Small intestine (tissue), 7 donors: ENCODE measurements at regions not wholly inside any gene's neighbourhood (a gene's known extent, or its start where the extent isn't known, plus 50 kb on each side); places are given as distances from the start of the nearest gene placed in this dataset.
A peak's percentile ranks its signal among the peaks of the same experiment; 100 is the strongest.
"Not testable (repeated sequence)": the region's sequence is repeated elsewhere in the genome, so short reads cannot be mapped to it uniquely, and the experiment has no call there.

Source experiments
- DNase-seq, 2 donors: peaks; one replicate each; pipeline versions ENCODE4 v3.0.0 to v3.0.0-alpha.2; 2013
- FAIRE-seq: peaks from 2 replicates; lab custom pipeline; 2012; peaks lifted over from hg19 to GRCh38; lab: Jason Lieb, UNC
- H3K27ac ChIP-seq, 3 donors: one replicate each; pipeline ENCODE4 v1.5.1; 2013; ENCODE audit warnings: low read length in 2 of 3, mild to moderate bottlenecking in 2 of 3, control low read depth in 1 of 3, inconsistent platforms in 1 of 3, low read depth in 1 of 3, moderate library complexity in 1 of 3
- H3K27me3 ChIP-seq, 3 donors: one replicate each; pipeline ENCODE4 v1.6.1; 2013; ENCODE audit warnings: low read length in 3 of 3, inconsistent platforms in 1 of 3; ENCODE audit not compliant: control insufficient read depth in 3 of 3, insufficient read depth in 3 of 3
- H3K36me3 ChIP-seq, 3 donors: one replicate each; pipeline ENCODE4 v1.6.1; 2013; ENCODE audit warnings: low read length in 3 of 3, inconsistent platforms in 1 of 3, low read depth in 1 of 3, mild to moderate bottlenecking in 1 of 3, moderate library complexity in 1 of 3; ENCODE audit not compliant: control insufficient read depth in 3 of 3, insufficient read depth in 2 of 3
- H3K4me1 ChIP-seq, 3 donors: one replicate each; pipeline ENCODE4 v1.6.1; 2013; ENCODE audit warnings: low read length in 2 of 3, inconsistent platforms in 1 of 3, low read depth in 1 of 3, mild to moderate bottlenecking in 1 of 3, moderate library complexity in 1 of 3; ENCODE audit not compliant: control insufficient read depth in 3 of 3, insufficient read depth in 2 of 3
- H3K4me3 ChIP-seq, 3 donors: one replicate each; pipeline ENCODE4 v1.5.1; 2013; ENCODE audit warnings: low read length in 3 of 3, control low read depth in 1 of 3, inconsistent platforms in 1 of 3, low read depth in 1 of 3, mild to moderate bottlenecking in 1 of 3, moderate library complexity in 1 of 3
- H3K9me3 ChIP-seq, 2 donors: one replicate each; pipeline ENCODE4 v1.6.1; 2013; ENCODE audit warnings: low read depth in 1 of 2, low read length in 1 of 2; ENCODE audit not compliant: control insufficient read depth in 2 of 2, insufficient read depth in 1 of 2
- WGBS, 3 donors: extraction: QIAGEN DNeasy Blood & Tissue Kit; methylation state at CpG; one replicate each; pipeline ENCODE4 v1.1.7; 2013; 5-methylcytosine and 5-hydroxymethylcytosine counted together
- donor health status: healthy with polysubstance abuse.
- donor health status: control.
- donor health status: control.
- donor health status: Bipolar disorder and iron deficiency.
- donor health status: healthy.

GRCh38 chr9:31326883-31327282 lies 1057.6 kb upstream of the ACO1 start:
- not testable (repeated sequence) for FAIRE-seq

DNA sequence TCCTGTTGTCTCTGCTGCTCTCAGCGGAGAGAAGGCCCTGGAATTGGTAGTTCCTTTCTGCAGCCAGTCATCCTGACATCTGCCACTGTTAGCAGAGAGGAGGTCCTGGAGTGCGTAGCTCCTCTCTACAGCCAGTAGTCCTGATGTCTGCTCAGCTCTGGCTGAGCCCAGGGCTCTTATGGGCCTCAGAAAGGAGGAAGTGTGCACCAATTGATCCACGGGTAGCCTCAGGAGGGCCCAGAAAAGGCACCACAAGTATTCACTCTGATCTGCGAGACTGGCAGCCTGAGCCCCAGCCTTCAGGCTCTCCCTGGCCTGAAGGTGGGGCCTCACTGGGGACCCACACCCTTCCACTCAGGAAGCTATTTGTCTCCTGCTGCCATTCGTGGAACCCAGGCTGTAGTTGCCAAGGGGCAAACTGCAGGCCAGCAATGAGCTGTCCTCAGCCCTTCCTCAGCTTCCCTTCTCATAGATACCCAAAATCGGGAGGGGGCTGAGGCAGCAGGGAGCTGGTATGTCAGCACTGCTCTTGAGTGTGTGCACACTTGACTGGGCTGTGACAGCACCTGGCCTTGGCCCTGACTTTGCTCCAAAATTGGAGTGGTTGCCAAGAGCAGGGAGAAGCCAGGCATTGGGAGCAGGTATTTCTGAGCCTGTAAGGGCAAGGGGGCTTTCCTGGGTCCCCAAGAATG lies 1049.5 kb upstream of the ACO1 start:
- H3K4me1 ChIP-seq: no peaks in the 10 kb centered on the region
- no peaks in the 10 kb centered on the region for H3K27me3 ChIP-seq
- no peak for FAIRE-seq
- WGBS, 3 donors: 69 to 81% (median 78%) methylated on average over 6 of the region's 6 CpGs
- peaks cover 0 to 9% of the 10 kb centered on the region in 2 donors for H3K9me3 ChIP-seq
- H3K36me3 ChIP-seq: no peaks in the 10 kb centered on the region
- H3K4me3 ChIP-seq: no peak overlapping the region
- H3K27ac ChIP-seq: peak overlapping the region in 1 of 3 donors; percentile 75
- DNase-seq: no peak

More at GRCh38 chr9:31326883-31327282, 1057.6 kb upstream of the ACO1 start:
- not testable (repeated sequence) for H3K4me1 ChIP-seq, H3K9me3 ChIP-seq, H3K36me3 ChIP-seq, H3K27me3 ChIP-seq, H3K4me3 ChIP-seq, H3K27ac ChIP-seq, DNase-seq
- WGBS, 3 donors: 86 to 94% (median 89%) methylated on average over 12 of the region's 12 CpGs

GRCh38 chr9:31335529-31336234 lies 1048.8 kb upstream of the ACO1 start:
- Histone ChIP-seq H3K4me1 (no peaks in the 10 kb centered on the region), H3K27me3 (no peaks in the 10 kb centered on the region), H3K27ac (peak overlapping the region in 1 of 3 donors; percentile 75), H3K36me3 (no peaks in the 10 kb centered on the region), H3K4me3 (no peak overlapping the region), H3K9me3 (peaks cover 0 to 9% of the 10 kb centered on the region in 2 donors)
- DNase-seq (peak in 1 of 2 donors; percentile 43), FAIRE-seq (no peak)
- WGBS, 3 donors: 64 to 67% (median 66%) methylated on average over 4 of the region's 4 CpGs

DNA sequence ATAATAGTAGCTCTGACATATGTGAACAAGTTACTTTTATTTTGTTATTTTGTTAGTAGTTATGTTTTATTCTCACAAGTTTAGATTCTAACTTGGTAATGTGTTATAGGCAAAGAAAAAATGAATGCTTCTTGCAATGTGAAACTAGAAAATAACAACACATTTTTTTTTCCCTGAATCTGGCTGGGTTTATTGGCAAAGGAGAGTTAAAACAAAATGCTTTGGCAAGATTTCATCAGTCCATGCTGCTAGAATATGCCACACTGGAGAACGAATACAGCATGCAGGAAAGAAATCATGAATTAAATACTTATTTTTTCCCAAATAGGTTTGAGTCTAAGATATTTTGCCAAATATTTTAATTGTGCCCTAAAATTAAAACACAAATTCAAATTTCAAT lies 1048.1 kb upstream of the ACO1 start:
- peaks cover 0 to 9% of the 10 kb centered on the region in 2 donors for H3K9me3 ChIP-seq
- H3K4me3 ChIP-seq: no peak overlapping the region
- FAIRE-seq: no peak
- H3K36me3 ChIP-seq: no peaks in the 10 kb centered on the region
- no peak for DNase-seq
- H3K4me1 ChIP-seq: no peaks in the 10 kb centered on the region
- H3K27ac ChIP-seq: no peak overlapping the region
- 39 to 75% (median 62%) methylated on average over 1 of the region's 1 CpG for WGBS, 3 donors
- H3K27me3 ChIP-seq: no peaks in the 10 kb centered on the region

- Histone ChIP-seq H3K9me3 (peaks cover 0 to 9% of the 10 kb centered on the region in 2 donors), H3K4me1 (no peaks in the 10 kb centered on the region), H3K27me3 (no peaks in the 10 kb centered on the region), H3K36me3 (no peaks in the 10 kb centered on the region), H3K27ac (no peak overlapping the region), H3K4me3 (no peak overlapping the region)
- FAIRE-seq: no peak
- WGBS, 3 donors: 82 to 97% (median 93%) methylated on average over 1 of the region's 1 CpG
- DNase-seq: no peak
Observed at GRCh38 chr9:31336841-31337240, 1047.6 kb upstream of the ACO1 start.

- WGBS, 3 donors: 31 to 35% (median 31%) methylated on average over 6 of the region's 6 CpGs
- DNase-seq (peak; percentile 14 to 70), FAIRE-seq (no peak)
- Histone ChIP-seq H3K4me1 (no peaks in the 10 kb centered on the region), H3K27me3 (no peaks in the 10 kb centered on the region), H3K4me3 (peak overlapping the region in 1 of 3 donors; percentile 15), H3K27ac (peak overlapping the region in 1 of 3 donors; percentile 86), H3K9me3 (peaks cover 0 to 2% of the 10 kb centered on the region in 2 donors), H3K36me3 (no peaks in the 10 kb centered on the region)
Observed at GRCh38 chr9:31347082-31347617, 1037.3 kb upstream of the ACO1 start.

- Histone ChIP-seq H3K27me3 (no peaks in the 10 kb centered on the region), H3K4me3 (no peak overlapping the region), H3K4me1 (no peaks in the 10 kb centered on the region), H3K36me3 (no peaks in the 10 kb centered on the region), H3K9me3 (no peaks in the 10 kb centered on the region), H3K27ac (no peak overlapping the region)
- 87 to 92% (median 89%) methylated on average over 5 of the region's 5 CpGs for WGBS, 3 donors
- FAIRE-seq: no peak
- no peak for DNase-seq
Observed at GRCh38 chr9:31355159-31355882, 1029.1 kb upstream of the ACO1 start.

DNA sequence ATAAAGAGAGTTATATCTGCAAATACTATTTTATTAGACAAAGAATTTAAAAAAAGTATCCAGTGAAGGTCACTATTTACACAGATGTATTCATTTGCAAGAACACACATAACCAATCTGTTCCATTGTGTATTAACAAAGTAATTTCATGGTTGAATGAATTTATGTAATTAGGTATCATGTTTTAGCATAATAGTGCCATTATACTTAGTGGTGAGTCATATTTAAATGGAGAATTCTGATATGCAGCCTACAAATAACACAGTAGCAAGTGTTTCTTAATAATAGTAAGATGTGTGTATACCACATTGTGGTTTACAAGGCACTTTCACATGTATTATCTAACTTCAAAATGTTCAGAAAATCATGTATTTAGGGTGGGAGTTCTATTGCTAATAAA lies 1028.5 kb upstream of the ACO1 start:
- H3K27me3 ChIP-seq: no peaks in the 10 kb centered on the region
- H3K27ac ChIP-seq: no peak overlapping the region
- no peaks in the 10 kb centered on the region for H3K4me1 ChIP-seq
- no peaks in the 10 kb centered on the region for H3K9me3 ChIP-seq
- FAIRE-seq: no peak
- no peak for DNase-seq
- no peaks in the 10 kb centered on the region for H3K36me3 ChIP-seq
- H3K4me3 ChIP-seq: no peak overlapping the region
